Stimulated activated CD4-positive, alpha-beta T cell treated with anti-CD3 and anti-CD28 coated beads, TNF-alpha, amount 100 ng/mL, for 1 hour (primary cell): ENCODE measurements at regions not wholly inside any gene's neighbourhood (a gene's known extent, or its start where the extent isn't known, plus 50 kb on each side); places are given as distances from the start of the nearest gene placed in this dataset.
"Not testable (repeated sequence)": the region's sequence is repeated elsewhere in the genome, so short reads cannot be mapped to it uniquely, and the experiment has no call there.

Source experiments
- DNase-seq, 3 donors: peaks; one replicate each; pipeline ENCODE4 v3.0.0-alpha.2; 2020; ENCODE audit warnings: low read depth in 3 of 3, low spot score in 1 of 3

- DNase-seq: no peak
Measured at GRCh38 chr2:176790468-176790867, 422.1 kb upstream of the HNRNPA3 start.

GRCh38 chr2:176793792-176794191 lies 418.8 kb upstream of the HNRNPA3 start:
- no peak for DNase-seq

- DNase-seq: no peak
Measured at GRCh38 chr2:176794392-176794791, 418.2 kb upstream of the HNRNPA3 start.

GRCh38 chr2:176795823-176796222 lies 416.8 kb upstream of the HNRNPA3 start:
- DNase-seq: no peak

GRCh38 chr2:176796677-176797076 lies 415.9 kb upstream of the HNRNPA3 start:
- not testable (repeated sequence) for DNase-seq

GRCh38 chr2:176804392-176804791 lies 408.2 kb upstream of the HNRNPA3 start:
- no peak for DNase-seq

- no peak for DNase-seq
Measured at GRCh38 chr2:176805345-176805744, 407.2 kb upstream of the HNRNPA3 start.

GRCh38 chr2:176812246-176812775 lies 400.3 kb upstream of the HNRNPA3 start:
- no peak for DNase-seq

GRCh38 chr2:176813156-176813555 lies 399.4 kb upstream of the HNRNPA3 start:
- DNase-seq: no peak

GRCh38 chr2:176813621-176814049 lies 399.0 kb upstream of the HNRNPA3 start:
- no peak for DNase-seq

- DNase-seq: no peak
Measured at GRCh38 chr2:176814274-176814673, 398.3 kb upstream of the HNRNPA3 start.

- DNase-seq: no peak
Measured at GRCh38 chr2:176814740-176815367, 397.7 kb upstream of the HNRNPA3 start.

GRCh38 chr2:176817061-176817565 lies 395.5 kb upstream of the HNRNPA3 start:
- no peak for DNase-seq

- DNase-seq: no peak
Measured at GRCh38 chr2:176818076-176818475, 394.5 kb upstream of the HNRNPA3 start.

GRCh38 chr2:176818617-176819016 lies 394.0 kb upstream of the HNRNPA3 start:
- DNase-seq: no peak

- DNase-seq: no peak
Measured at GRCh38 chr2:176819306-176819705, 393.3 kb upstream of the HNRNPA3 start.

GRCh38 chr2:176820371-176820932 lies 392.1 kb upstream of the HNRNPA3 start:
- DNase-seq: no peak

GRCh38 chr2:176821350-176821749 lies 391.2 kb upstream of the HNRNPA3 start:
- no peak for DNase-seq

- no peak for DNase-seq
Measured at GRCh38 chr2:176822060-176822459, 390.5 kb upstream of the HNRNPA3 start.

GRCh38 chr2:176826356-176826755 lies 386.2 kb upstream of the HNRNPA3 start:
- no peak for DNase-seq

- DNase-seq: no peak
Measured at GRCh38 chr2:176826984-176827668, 385.5 kb upstream of the HNRNPA3 start.

GRCh38 chr2:176830362-176830761 lies 382.2 kb upstream of the HNRNPA3 start:
- DNase-seq: no peak
